Testis (tissue), 2 donors: ENCODE measurements at regions not wholly inside any gene's neighbourhood (a gene's known extent, or its start where the extent isn't known, plus 50 kb on each side); places are given as distances from the start of the nearest gene placed in this dataset.

Experiments
- DNase-seq: peaks from one replicate; pipeline ENCODE4 v3.0.0-alpha.2; 2019
- H3K27ac ChIP-seq, 2 donors: fragments of 200-600 bp; sonication (generic); one replicate each; pipeline ENCODE4 v1.5.1; 2019
- H3K27me3 ChIP-seq: fragments of 200-600 bp; sonication (generic); one replicate; pipeline ENCODE4 v1.5.1; 2019
- H3K36me3 ChIP-seq: fragments of 200-600 bp; sonication (generic); one replicate; pipeline ENCODE4 v1.5.1; 2017; ENCODE audit warnings: low read depth; ENCODE audit errors: missing control alignments
- H3K4me1 ChIP-seq: fragments of 200-600 bp; sonication (generic); one replicate; pipeline ENCODE4 v1.5.1; 2019
- H3K4me3 ChIP-seq, 2 donors: fragments of 200-600 bp; sonication (generic); one replicate each; pipeline ENCODE4 v1.5.1; 2017 to 2019
- H3K9me3 ChIP-seq: fragments of 200-600 bp; sonication (generic); one replicate; pipeline ENCODE4 v1.5.1; 2017
- CTCF ChIP-seq, 3 experiments: fragments of 450-650 bp in 2 of 3; fragments of 200-600 bp in 1 of 3; sonication (generic) in 1 of 3; IDR thresholded peaks; one replicate each; pipeline ENCODE4 v1.5.1; 2016 to 2019; ENCODE audit warnings: antibody characterized with exemption in 3 of 3, mild to moderate bottlenecking in 2 of 3, moderate library complexity in 1 of 3
- POLR2A ChIP-seq: fragments of 450-650 bp; IDR thresholded peaks from one replicate; pipeline ENCODE4 v1.6.1; 2017; ENCODE audit warnings: antibody characterized with exemption, mild to moderate bottlenecking, moderate library complexity
- WGBS, 2 donors: methylation state at CpG; one replicate each; pipeline ENCODE4 v1.1.5; 2018; 5-methylcytosine and 5-hydroxymethylcytosine counted together
- intact Hi-C: fragments of 100-400 bp; cut with DNase I; formaldehyde crosslinking; loops from one replicate; pipeline ENCODE4 v1.15.1; 2023; ENCODE audit warnings: low total_unique reads

DNA sequence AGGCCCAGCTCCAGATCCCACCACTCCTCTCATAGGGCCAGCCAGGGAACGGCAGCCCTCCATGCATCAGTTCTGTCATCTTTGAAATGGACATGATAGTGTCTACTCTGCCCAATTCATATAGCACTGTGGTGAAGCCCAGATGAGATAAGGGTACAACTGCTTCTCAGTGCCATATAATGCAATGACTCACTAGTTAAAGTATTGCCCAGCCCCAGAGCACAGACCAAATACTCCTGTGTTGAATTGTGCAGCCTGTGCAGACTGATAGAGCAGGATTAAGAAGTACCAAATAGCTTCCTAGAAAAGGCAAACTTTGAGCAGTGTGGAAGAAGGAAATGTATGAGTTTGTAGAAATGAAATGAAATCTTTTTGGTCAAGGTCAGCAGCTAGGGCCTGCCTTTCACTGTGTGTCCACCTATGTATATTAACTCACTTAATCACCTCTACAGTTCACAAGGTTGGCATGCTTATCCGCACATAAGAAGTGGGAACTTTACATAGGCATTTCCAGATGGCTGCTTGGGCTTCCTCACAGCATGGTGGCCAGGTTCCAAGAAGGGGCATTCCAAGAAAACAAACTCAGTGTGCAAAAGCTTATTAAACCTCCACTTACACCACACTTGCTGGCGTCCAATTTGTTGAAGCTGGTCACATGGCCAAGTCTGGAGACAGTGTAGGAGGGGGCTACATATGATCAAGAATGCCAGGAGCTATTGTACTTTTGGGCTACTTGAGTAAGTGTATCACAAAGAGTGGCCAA is 102.8 kb upstream of the COPS8 start:
- Histone ChIP-seq H3K27me3 (no peaks in the 10 kb centered on the region), H3K36me3 (no peaks in the 10 kb centered on the region), H3K9me3 (no peaks in the 10 kb centered on the region), H3K4me3 (no peak overlapping the region), H3K4me1 (no peaks in the 10 kb centered on the region), H3K27ac (no peak overlapping the region)
- 91 to 96% methylated on average over 2 to 3 of the region's 3 CpGs for WGBS, 2 donors
- no peak for DNase-seq
- intact Hi-C loops = no loop called here
- TF ChIP-seq CTCF (IDR thresholded peaks at IDR 0.05) = no peak
- TF ChIP-seq POLR2A = no peak

GRCh38 chr2:236984046-236984445 is 101.6 kb upstream of the COPS8 start:
- no peaks in the 10 kb centered on the region for H3K9me3 ChIP-seq
- H3K36me3 ChIP-seq = no peaks in the 10 kb centered on the region
- intact Hi-C loops = no loop called here
- WGBS, 2 donors = 76 to 77% methylated on average over 1 of the region's 1 CpG
- no peak for TF ChIP-seq POLR2A
- TF ChIP-seq CTCF (IDR thresholded peaks at IDR 0.05) = no peak
- no peaks in the 10 kb centered on the region for H3K27me3 ChIP-seq
- no peak overlapping the region for H3K27ac ChIP-seq
- no peak overlapping the region for H3K4me3 ChIP-seq
- no peak for DNase-seq
- no peaks in the 10 kb centered on the region for H3K4me1 ChIP-seq

GRCh38 chr2:236985761-236986339 is 99.8 kb upstream of the COPS8 start:
- no peaks in the 10 kb centered on the region for H3K9me3 ChIP-seq
- intact Hi-C loops = no loop called here
- no peaks in the 10 kb centered on the region for H3K4me1 ChIP-seq
- no peak for TF ChIP-seq POLR2A
- DNase-seq = no peak
- 76 to 87% methylated on average over 7 of the region's 7 CpGs for WGBS, 2 donors
- no peak overlapping the region for H3K4me3 ChIP-seq
- H3K36me3 ChIP-seq = no peaks in the 10 kb centered on the region
- H3K27me3 ChIP-seq = no peaks in the 10 kb centered on the region
- H3K27ac ChIP-seq = no peak overlapping the region

DNA sequence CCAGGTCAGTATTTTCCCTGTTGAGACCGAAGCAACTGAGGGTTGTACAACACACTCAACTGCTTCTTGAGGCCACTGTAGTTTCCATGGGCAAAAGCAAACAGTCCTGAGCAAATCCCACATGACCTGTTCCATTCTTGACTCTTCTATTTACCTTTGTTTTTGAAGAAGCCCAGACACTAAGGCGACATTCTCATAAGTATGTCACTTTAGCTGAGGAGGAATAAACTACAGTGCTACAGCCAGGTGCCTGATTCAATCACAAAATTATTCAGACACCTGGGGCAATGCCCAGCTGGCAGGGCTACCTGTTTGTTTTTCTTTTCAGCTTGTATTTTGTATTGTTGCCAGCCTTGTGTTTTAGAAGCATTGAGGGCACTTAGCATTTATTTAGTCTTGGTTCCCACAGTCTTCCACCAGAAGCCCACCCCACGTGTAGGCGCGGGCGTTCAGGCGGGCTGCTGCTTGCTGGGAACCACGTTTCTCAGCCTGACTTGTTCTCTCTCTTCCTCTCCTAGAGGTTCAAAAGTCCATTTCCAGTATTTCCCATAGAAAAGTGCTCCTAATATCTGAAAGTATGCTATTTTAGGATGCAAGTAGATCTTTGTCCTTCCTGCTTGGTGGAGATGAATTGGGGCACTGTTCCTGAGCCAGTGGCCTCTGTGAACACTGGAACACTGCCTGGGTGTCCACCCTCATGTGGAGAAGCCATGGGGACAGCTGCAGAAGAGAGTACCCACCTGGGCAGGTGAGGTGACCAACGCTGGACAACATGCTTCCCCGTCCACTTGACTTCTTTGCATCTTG is 99.0 kb upstream of the COPS8 start:
- Histone ChIP-seq H3K9me3 (no peaks in the 10 kb centered on the region), H3K27me3 (no peaks in the 10 kb centered on the region), H3K4me3 (no peak overlapping the region), H3K4me1 (no peaks in the 10 kb centered on the region), H3K27ac (no peak overlapping the region), H3K36me3 (no peaks in the 10 kb centered on the region)
- TF ChIP-seq CTCF (IDR thresholded peaks at IDR 0.05) (no peak), POLR2A (no peak)
- intact Hi-C loops = no loop called here
- no peak for DNase-seq
- 91 to 94% methylated on average over 9 to 10 of the region's 10 CpGs for WGBS, 2 donors

DNA sequence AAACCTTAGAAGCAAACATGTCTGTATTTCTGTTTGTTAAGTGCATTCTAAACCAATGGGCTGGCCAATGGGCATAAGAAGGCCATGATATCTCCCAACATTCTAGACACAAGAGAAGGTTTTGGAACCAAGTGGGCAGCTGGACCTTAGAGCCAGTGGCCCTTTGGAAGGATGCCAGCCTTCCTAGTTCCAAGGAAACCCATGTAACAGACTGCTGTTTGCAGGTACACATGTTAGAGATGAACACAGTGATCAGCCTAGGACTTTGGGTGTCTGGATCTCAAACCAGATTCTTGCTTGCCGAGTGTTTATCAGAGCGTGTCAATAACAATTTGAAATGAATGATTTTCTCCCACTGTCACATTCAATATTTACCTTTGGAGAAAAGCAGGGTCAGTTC is 97.5 kb upstream of the COPS8 start:
- TF ChIP-seq POLR2A (no peak), CTCF (IDR thresholded peaks at IDR 0.05) (no peak)
- Histone ChIP-seq H3K4me1 (no peaks in the 10 kb centered on the region), H3K36me3 (no peaks in the 10 kb centered on the region), H3K4me3 (no peak overlapping the region), H3K27me3 (no peaks in the 10 kb centered on the region), H3K9me3 (no peaks in the 10 kb centered on the region), H3K27ac (no peak overlapping the region)
- intact Hi-C loops = no loop called here
- WGBS, 2 donors = 89 to 90% methylated on average over 2 of the region's 2 CpGs
- DNase-seq = no peak
